HG03045 (cell line): ENCODE measurements at regions not wholly inside any gene's neighbourhood (a gene's known extent, or its start where the extent isn't known, plus 50 kb on each side); places are given as distances from the start of the nearest gene placed in this dataset.
"Not testable (repeated sequence)": the region's sequence is repeated elsewhere in the genome, so short reads cannot be mapped to it uniquely, and the experiment has no call there.

Experiments
- ATAC-seq: cut with Tn5 transposase; IDR thresholded peaks from one replicate; pipeline ENCODE4 v1.9.1; 2021; ENCODE audit warnings: mild to moderate bottlenecking, moderate library complexity; ENCODE audit not compliant: unreplicated experiment

- ATAC-seq: no peak
These were observed 411.2 kb downstream of the SOX11 start for GRCh38 chr2:6103372-6103771.

- ATAC-seq: no peak
These were observed 411.8 kb downstream of the SOX11 start for GRCh38 chr2:6103949-6104348.

- no peak for ATAC-seq
These were observed 415.1 kb downstream of the SOX11 start for GRCh38 chr2:6107290-6107689.

- no peak for ATAC-seq
These were observed 417.6 kb downstream of the SOX11 start for GRCh38 chr2:6109831-6110230.

GRCh38 chr2:6111781-6112261 is 419.6 kb downstream of the SOX11 start:
- no peak for ATAC-seq

- no peak for ATAC-seq
These were observed 421.6 kb downstream of the SOX11 start for GRCh38 chr2:6113786-6114185.

GRCh38 chr2:6127718-6128117 is 435.5 kb downstream of the SOX11 start:
- ATAC-seq: no peak

GRCh38 chr2:6139142-6139541 is 447.0 kb downstream of the SOX11 start:
- no peak for ATAC-seq

GRCh38 chr2:6139916-6140315 is 447.7 kb downstream of the SOX11 start:
- no peak for ATAC-seq

- ATAC-seq: no peak
These were observed 448.3 kb downstream of the SOX11 start for GRCh38 chr2:6140509-6140908.

- ATAC-seq: no peak
These were observed 451.6 kb downstream of the SOX11 start for GRCh38 chr2:6143812-6144211.

GRCh38 chr2:6147215-6147614 is 455.0 kb downstream of the SOX11 start:
- not testable (repeated sequence) for ATAC-seq

GRCh38 chr2:6148882-6149281 is 456.7 kb downstream of the SOX11 start:
- ATAC-seq: no peak

GRCh38 chr2:6159606-6160005 is 467.4 kb downstream of the SOX11 start:
- ATAC-seq: no peak

GRCh38 chr2:6163932-6164331 is 471.7 kb downstream of the SOX11 start:
- no peak for ATAC-seq

- ATAC-seq: no peak
These were observed 473.0 kb downstream of the SOX11 start for GRCh38 chr2:6164986-6165747.

GRCh38 chr2:6167592-6168138 is 475.5 kb downstream of the SOX11 start:
- no peak for ATAC-seq

GRCh38 chr2:6168485-6168884 is 476.3 kb downstream of the SOX11 start:
- ATAC-seq: no peak

GRCh38 chr2:6171294-6171693 is 479.1 kb downstream of the SOX11 start:
- no peak for ATAC-seq

GRCh38 chr2:6177811-6178210 is 485.6 kb downstream of the SOX11 start:
- no peak for ATAC-seq

- no peak for ATAC-seq
These were observed 489.3 kb downstream of the SOX11 start for GRCh38 chr2:6181525-6181924.

GRCh38 chr2:6181926-6182325 is 489.7 kb downstream of the SOX11 start:
- ATAC-seq: no peak

GRCh38 chr2:6183226-6183625 is 491.0 kb downstream of the SOX11 start:
- ATAC-seq: no peak
